Endothelial cell of umbilical vein (primary cell): ENCODE measurements at regions not wholly inside any gene's neighbourhood (a gene's known extent, or its start where the extent isn't known, plus 50 kb on each side); places are given as distances from the start of the nearest gene placed in this dataset.

ENCODE experiments used
- BruUV-seq: library from RNA; stranded (reverse); fragments of 400-500 nt; replicated peaks from 2 replicates; lab custom pipeline; 2021; lab: Mats Ljungman, UMichigan
- CTCF ChIA-PET: fragments of 300-600, 350-600 bp; sonication (Branson Sonifier 250); formaldehyde crosslinking; loops from one replicate; lab custom pipeline; 2021; ENCODE audit warnings: antibody characterized with exemption, inconsistent platforms; lab: Charles Lee
- POLR2A ChIA-PET: fragments of 300-600, 350-600 bp; sonication (Branson Sonifier 250); formaldehyde crosslinking; loops from one replicate; lab custom pipeline; 2021; ENCODE audit warnings: antibody characterized with exemption, inconsistent platforms; lab: Charles Lee
- DNase-seq: peaks from one replicate; pipeline ENCODE4 v3.0.0-alpha.2; 2011; ENCODE audit warnings: low read depth, low spot score
- FAIRE-seq: peaks from 2 replicates; lab custom pipeline; 2011; peaks lifted over from hg19 to GRCh38; lab: Jason Lieb, UNC
- H2AFZ ChIP-seq: 2 replicates; pipeline ENCODE4 v1.6.0; 2012; ENCODE audit warnings: low read depth, low read length, control low read depth, inconsistent platforms
- H3K27ac ChIP-seq: 2 replicates; pipeline ENCODE4 v1.5.1; 2011; ENCODE audit warnings: low read depth, mild to moderate bottlenecking, control low read depth, low read length, moderate library complexity; ENCODE audit not compliant: insufficient read depth
- H3K27me3 ChIP-seq, 2 experiments: 2 replicates each; pipeline versions ENCODE4 v1.6.0 to v1.6.1; 2011; ENCODE audit warnings: low read length in 2 of 2, mixed read lengths in 1 of 2; ENCODE audit not compliant: control insufficient read depth in 2 of 2, insufficient read depth in 2 of 2
- H3K36me3 ChIP-seq, 2 experiments: 2 replicates in 1 of 2; 3 replicates in 1 of 2; pipeline ENCODE4 v1.5.1; 2011; ENCODE audit warnings: low read length in 2 of 2, mild to moderate bottlenecking in 1 of 2, moderate library complexity in 1 of 2; ENCODE audit not compliant: control insufficient read depth in 2 of 2, insufficient read depth in 2 of 2; ENCODE audit errors: extremely low read depth in 1 of 2
- H3K4me1 ChIP-seq: 3 replicates; pipeline ENCODE4 v1.5.1; 2011; ENCODE audit warnings: mild to moderate bottlenecking, low read length; ENCODE audit not compliant: control insufficient read depth, insufficient read depth; ENCODE audit errors: extremely low read depth
- H3K4me2 ChIP-seq: 2 replicates; pipeline ENCODE4 v1.6.1; 2011; ENCODE audit warnings: low read length, control low read depth, mixed read lengths; ENCODE audit not compliant: insufficient read depth
- H3K4me3 ChIP-seq, 3 experiments: fragments of 200-600 bp in 1 of 3; sonication (generic), shearing (Covaris generic) in 1 of 3; replicated peaks in 1 of 3; 2 replicates each; pipeline ENCODE4 v1.5.1; 2011 to 2016; ENCODE audit warnings: control low read depth in 3 of 3, low read length in 3 of 3, mild to moderate bottlenecking in 2 of 3, inconsistent platforms in 1 of 3, low read depth in 1 of 3, moderate library complexity in 1 of 3; ENCODE audit not compliant: insufficient read depth in 1 of 3
- H3K79me2 ChIP-seq: 2 replicates; pipeline ENCODE4 v1.6.0; 2012; ENCODE audit warnings: low read length, inconsistent platforms; ENCODE audit not compliant: control insufficient read depth, insufficient read depth
- H3K9ac ChIP-seq: replicated peaks from 2 replicates; pipeline ENCODE3; 2011; ENCODE audit warnings: low read length, control low read depth; ENCODE audit not compliant: insufficient read depth; ENCODE audit errors: extremely low read depth
- H3K9me1 ChIP-seq: replicated peaks from 3 replicates; pipeline ENCODE4 v1.6.0; 2011; ENCODE audit warnings: mild to moderate bottlenecking, low read length; ENCODE audit not compliant: control insufficient read depth, insufficient read depth; ENCODE audit errors: extremely low read depth
- H3K9me3 ChIP-seq: replicated peaks from 2 replicates; pipeline ENCODE4 v1.5.1; 2012; ENCODE audit warnings: low read length, inconsistent platforms; ENCODE audit not compliant: control insufficient read depth, insufficient read depth
- H4K20me1 ChIP-seq: replicated peaks from 2 replicates; pipeline ENCODE3; 2011; ENCODE audit warnings: mild to moderate bottlenecking, low read length; ENCODE audit not compliant: control insufficient read depth, insufficient read depth; ENCODE audit errors: extremely low read depth
- EZH2 ChIP-seq: IDR thresholded peaks from 2 replicates; pipeline ENCODE4 v1.6.1; 2012; ENCODE audit warnings: borderline replicate concordance, low read depth, mild to moderate bottlenecking, moderate library complexity, low read length, inconsistent platforms; ENCODE audit not compliant: severe bottlenecking
- FOS ChIP-seq: IDR thresholded peaks from 2 replicates; pipeline ENCODE4 v1.6.1; 2011; ENCODE audit warnings: mild to moderate bottlenecking, low read length, moderate library complexity, borderline replicate concordance; ENCODE audit not compliant: insufficient read depth
- GATA2 ChIP-seq: IDR thresholded peaks from 2 replicates; pipeline ENCODE4 v1.7.0; 2011; ENCODE audit warnings: low read depth, mild to moderate bottlenecking, moderate library complexity, mixed read lengths, low read length; ENCODE audit not compliant: insufficient read length, insufficient read depth
- JUN ChIP-seq: IDR thresholded peaks from 2 replicates; pipeline ENCODE4 v1.6.1; 2011; ENCODE audit warnings: borderline replicate concordance, low read depth; ENCODE audit not compliant: insufficient read length, insufficient read depth
- MYC ChIP-seq: IDR thresholded peaks from one replicate; pipeline ENCODE4 v1.6.1; 2011; ENCODE audit warnings: mild to moderate bottlenecking, low read depth, low read length
- POLR2A ChIP-seq: IDR thresholded peaks from 2 replicates; pipeline ENCODE4 v1.6.1; 2012; ENCODE audit warnings: low read depth, mild to moderate bottlenecking, control low read depth, low read length
- POLR2AphosphoS5 ChIP-seq: IDR thresholded peaks from 2 replicates; pipeline ENCODE4 v1.6.1; 2012; ENCODE audit warnings: low read depth, mild to moderate bottlenecking, control low read depth, low read length, moderate library complexity; ENCODE audit not compliant: insufficient read depth
- dilution Hi-C: fragments of 300-500 bp; cut with MboI; formaldehyde crosslinking; loops from one replicate; pipeline ENCODE4 v1.15.0; 2019; ENCODE audit warnings: low sequenced_read_pairs; ENCODE audit not compliant: extremely low pct_ligation_motif_present
- intact Hi-C: fragments of 100-400 bp; cut with micrococcal nuclease; formaldehyde crosslinking; loops from one replicate; pipeline ENCODE4 v1.10.0; 2022
- TF ChIP-seq, protein P1 (sequence below), 2 donors: IDR thresholded peaks; 1 replicate in 1 of 2; 2 replicates in 1 of 2; pipeline ENCODE4 v1.5.1; 2011; ENCODE audit warnings: low read length in 2 of 2, mild to moderate bottlenecking in 2 of 2, moderate library complexity in 2 of 2, control low read depth in 1 of 2, inconsistent platforms in 1 of 2, low read depth in 1 of 2; ENCODE audit not compliant: insufficient read depth in 1 of 2; ENCODE audit errors: extremely low read depth in 1 of 2
- TF ChIP-seq, protein P2 (sequence below): IDR thresholded peaks from 2 replicates; pipeline ENCODE4 v1.6.1; 2011; ENCODE audit not compliant: insufficient read depth, insufficient read length

DNA sequence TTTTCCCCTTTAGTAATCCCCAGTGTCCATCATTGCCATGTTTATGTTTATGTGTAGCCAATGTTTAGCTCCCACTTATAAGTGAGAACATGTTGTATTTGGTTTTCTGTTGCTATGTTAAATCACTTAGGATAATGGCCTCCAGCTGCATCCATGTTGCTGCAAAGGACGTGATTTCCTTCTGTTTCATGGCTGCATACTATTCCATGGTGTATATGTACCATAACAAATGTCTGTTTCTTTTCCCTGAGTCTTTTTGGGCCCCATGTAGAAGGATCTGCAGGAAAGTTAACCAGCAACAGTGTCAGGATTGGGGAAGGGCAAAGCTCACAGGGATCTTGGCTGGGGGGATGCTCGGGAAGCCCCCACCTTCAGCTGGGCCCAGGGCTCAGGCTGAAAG lies 64.3 kb upstream of the SULF2 start:
- TF ChIP-seq POLR2AphosphoS5 = no peak
- no peak for TF ChIP-seq MYC
- TF ChIP-seq, protein P1, sequence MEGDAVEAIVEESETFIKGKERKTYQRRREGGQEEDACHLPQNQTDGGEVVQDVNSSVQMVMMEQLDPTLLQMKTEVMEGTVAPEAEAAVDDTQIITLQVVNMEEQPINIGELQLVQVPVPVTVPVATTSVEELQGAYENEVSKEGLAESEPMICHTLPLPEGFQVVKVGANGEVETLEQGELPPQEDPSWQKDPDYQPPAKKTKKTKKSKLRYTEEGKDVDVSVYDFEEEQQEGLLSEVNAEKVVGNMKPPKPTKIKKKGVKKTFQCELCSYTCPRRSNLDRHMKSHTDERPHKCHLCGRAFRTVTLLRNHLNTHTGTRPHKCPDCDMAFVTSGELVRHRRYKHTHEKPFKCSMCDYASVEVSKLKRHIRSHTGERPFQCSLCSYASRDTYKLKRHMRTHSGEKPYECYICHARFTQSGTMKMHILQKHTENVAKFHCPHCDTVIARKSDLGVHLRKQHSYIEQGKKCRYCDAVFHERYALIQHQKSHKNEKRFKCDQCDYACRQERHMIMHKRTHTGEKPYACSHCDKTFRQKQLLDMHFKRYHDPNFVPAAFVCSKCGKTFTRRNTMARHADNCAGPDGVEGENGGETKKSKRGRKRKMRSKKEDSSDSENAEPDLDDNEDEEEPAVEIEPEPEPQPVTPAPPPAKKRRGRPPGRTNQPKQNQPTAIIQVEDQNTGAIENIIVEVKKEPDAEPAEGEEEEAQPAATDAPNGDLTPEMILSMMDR (IDR thresholded peaks at IDR 0.05; ENCODE audit: extremely low read depth in 1 of 2, insufficient read depth in 1 of 2, low read depth in 1 of 2, low read length in 2 of 2) = no peak
- TF ChIP-seq, protein P2, sequence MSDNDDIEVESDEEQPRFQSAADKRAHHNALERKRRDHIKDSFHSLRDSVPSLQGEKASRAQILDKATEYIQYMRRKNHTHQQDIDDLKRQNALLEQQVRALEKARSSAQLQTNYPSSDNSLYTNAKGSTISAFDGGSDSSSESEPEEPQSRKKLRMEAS = no peak
- no peak for TF ChIP-seq FOS
- TF ChIP-seq JUN = no peak
- no peak for TF ChIP-seq POLR2A
- no peak for TF ChIP-seq GATA2
- no peak for TF ChIP-seq EZH2
- Histone ChIP-seq H3K9me3 (no peaks in the 10 kb centered on the region), H3K4me2 (no peak overlapping the region), H3K9me1 (no peaks in the 10 kb centered on the region), H3K79me2 (no peaks in the 10 kb centered on the region), H2AFZ (no peak overlapping the region), H4K20me1 (no peaks in the 10 kb centered on the region), H3K4me1 (peaks cover 4% of the 10 kb centered on the region), H3K36me3 (no peaks in the 10 kb centered on the region), H3K9ac (no peak overlapping the region), H3K4me3 (no peak overlapping the region), H3K27ac (no peak overlapping the region), H3K27me3 (no peaks in the 10 kb centered on the region)
- ChIA-PET CTCF (no interaction called here), POLR2A (no interaction called here)
- dilution Hi-C loops (no loop called here), intact Hi-C loops (loop anchor here (10.0 kb wide), 1 partner anchor 45 kb away; no protein-coding TSS in a partner anchor)
- FAIRE-seq = no peak
- DNase-seq = no peak
- no TSS peak for BruUV-seq
